ENCODE measurements at regions not wholly inside any gene's neighbourhood (a gene's known extent, or its start where the extent isn't known, plus 50 kb on each side); places are given as distances from the start of the nearest gene placed in this dataset.
A peak's percentile ranks its signal among the peaks of the same experiment; 100 is the strongest.
"Not testable (repeated sequence)": the region's sequence is repeated elsewhere in the genome, so short reads cannot be mapped to it uniquely, and the experiment has no call there.

DNA sequence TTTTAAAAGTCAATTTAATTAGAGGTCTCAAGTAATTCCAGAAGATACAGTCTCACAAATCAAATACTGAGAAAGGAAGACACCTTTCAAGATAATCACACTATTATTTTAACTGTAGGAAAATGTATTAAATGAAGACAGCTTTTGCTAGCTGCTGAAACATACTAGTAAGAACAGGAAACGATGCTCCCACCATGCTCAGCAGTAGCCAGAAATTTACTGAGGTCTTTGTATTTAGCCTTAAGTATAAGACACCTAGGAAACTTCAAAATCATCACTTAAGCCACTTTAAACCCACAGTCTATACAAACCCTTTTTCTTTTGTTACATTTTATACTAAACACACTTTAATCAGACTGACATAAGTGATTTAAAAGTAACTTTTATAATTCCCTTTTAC, 72.7 kb upstream of the NPIPB12 start:
- DNase-seq, result not testable (repeated sequence)

DNA sequence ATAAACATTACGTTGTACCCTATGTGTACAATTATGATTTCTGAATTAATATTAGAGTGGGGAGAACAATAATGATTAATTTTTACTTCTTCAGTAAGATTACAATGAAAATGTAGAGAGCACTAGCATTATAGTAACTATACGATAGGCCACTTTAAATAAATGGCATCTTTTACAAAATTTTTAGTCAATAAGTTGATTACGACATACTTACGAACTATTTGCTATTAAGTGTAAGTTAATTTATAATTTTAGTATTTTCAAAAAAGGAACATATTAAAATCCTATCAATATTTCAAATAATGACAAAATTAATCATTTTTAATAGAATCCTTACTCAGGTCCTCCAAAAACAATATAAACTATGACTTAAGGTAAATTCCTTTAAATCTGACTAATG, 75.6 kb upstream of the NPIPB12 start:
- not testable (repeated sequence) for DNase-seq

DNA sequence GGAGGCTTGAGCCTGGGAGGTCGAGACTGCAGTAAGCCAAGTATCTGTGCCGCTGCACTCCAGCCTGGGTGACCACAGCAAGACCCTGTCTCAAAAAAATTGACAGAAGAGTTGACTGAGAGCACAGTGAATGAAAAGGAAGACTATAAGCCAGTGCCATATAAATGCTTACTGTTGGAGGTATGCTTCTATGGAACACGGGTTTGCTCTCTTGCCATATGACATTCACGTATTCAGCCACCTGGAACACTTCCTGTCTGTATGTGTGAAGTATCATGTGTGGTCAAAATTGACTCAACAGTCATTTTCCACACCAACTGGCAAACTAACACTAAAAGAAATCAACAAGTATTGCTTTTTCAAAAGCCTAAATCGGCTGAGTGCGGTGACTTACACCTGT, 71.1 kb upstream of the SPN start:
- DNase-seq, result not testable (repeated sequence)

DNA sequence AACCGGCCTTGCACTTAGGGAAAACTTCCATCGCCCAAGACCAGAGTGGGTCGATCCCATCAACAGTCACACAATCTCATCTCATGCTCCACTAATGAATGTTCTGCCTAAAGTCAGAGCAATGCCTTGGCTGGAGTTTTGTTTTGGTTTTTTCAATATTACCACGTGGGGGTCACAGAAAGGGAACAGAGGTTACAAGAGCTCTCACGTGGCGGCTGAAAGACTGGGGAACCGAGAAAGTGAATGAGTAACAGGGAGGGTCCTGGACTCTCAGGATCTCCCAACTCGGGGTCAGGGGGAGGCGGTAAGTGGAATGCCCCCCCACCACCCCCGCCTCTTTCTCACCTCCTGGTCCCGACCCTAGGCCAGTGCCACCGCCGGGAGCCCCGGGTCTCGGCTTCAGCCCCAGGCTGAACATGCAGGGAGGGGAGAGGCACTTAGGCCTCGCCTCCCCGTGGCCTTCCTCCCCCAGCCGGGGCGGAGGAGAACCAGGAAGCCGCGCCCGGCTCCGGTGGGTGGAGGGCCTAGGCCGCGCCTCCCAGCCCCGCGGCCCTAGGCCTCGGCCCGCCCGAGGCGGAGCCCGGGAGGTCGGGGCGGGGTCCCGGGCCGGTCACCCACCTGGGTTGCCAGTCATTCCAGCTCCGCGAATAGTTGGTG, 68.7 kb upstream of the SPN start:
- not testable (repeated sequence) for DNase-seq

DNA sequence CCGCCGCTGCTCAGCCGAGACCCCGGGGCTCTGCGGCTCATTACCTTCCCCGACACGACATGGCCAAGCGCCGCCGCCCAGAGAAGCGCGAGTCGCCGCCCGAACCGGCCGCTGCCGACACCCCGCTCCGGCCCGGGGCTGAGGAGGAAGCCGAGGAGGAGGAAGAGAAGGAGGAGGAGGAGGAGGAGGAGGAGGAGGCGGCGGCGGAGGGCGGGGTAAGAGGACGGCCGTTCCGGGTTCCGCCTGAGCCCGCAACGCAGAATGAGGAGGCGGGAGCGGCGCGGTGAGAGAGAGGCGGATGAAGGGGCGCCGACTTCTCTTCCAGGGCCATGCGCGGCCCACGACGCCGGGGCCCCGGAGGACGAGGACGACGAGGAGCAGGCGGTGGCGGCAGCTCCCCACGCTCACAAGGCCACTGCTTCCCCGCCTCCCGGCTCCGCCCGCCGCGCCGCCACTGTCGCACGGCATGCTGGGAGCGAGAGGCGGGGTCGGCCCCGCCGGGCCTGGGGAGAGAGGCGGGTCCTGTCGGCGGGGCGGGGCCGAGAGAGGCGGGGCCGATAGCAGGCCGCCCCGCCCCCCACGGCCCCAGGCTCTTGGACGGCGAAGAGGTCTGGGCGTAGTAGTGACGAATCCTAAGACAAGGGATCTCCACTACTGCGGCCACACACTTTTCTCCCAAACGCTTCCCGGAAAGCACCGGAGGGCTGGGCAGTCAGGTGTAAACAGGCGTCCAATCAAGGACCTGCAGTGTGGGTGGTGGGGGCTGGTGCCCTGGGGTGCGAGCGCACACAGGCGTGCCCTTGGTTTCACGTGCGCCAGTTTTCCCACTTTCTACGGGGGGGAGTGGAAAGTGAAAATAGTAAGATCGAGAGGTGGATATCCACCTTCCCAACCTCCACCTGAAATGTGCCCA, 67.9 kb upstream of the SPN start:
- peak; percentile 71 for DNase-seq

DNA sequence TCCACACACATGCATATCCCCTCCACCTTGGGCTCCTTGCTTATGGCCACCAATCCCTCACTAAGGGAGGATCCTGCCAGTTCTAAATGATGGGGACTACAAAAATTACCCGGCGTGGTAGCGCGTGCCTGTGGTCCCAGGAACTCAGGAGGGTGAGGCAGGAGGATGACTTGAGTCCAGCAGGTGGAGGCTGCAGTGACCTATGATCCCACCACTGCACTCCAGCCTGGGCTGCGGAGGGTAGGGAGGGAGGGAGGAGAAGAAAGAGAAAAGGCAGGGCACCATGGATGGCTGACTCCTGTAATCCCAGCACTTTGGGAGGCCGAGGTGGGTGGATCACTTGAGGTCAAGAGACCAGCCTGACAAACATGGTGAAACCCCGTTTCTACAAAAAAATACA, 66.0 kb upstream of the SPN start:
- not testable (repeated sequence) for DNase-seq

DNA sequence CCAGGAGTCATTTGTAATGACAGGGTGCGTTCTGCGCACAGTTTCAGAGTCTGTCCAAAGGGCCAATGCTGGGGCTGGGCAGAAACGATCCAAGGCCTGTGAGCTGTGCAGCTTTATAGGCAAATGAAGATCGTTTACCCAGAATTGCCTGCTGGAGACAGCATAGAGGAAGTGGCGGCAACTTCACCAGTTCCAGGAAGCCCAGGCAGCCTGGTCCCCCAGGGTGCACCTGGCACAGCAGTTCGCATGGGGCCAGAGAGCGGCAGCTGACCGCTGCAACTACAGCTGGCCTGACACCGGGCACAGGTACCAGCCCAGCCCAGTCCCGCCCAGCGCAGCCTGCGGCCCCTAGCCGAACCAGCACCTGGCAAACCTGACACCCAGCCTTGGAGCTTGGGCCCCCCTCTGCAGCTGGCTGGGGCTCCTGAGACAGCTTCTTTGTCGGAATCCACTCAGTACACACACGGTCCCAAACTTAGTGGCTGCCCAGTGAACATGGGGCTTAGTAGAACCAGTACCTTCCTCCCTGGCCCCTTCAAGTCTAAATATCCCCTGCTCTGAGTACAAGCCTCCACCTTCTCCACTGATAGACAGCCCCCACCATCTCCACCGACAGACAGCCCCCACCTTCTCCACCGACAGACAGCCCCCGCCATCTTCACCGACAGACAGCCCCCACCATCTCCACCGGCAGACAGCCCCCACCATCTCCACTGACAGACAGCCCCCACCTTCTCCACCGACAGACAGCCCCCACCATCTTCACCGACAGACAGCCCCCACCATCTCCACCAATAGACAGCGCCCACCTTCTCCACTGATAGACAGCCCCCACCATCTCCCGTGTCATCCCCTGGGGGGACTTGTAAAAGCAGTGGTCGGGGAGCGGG, 62.7 kb upstream of the SPN start:
- not testable (repeated sequence) for DNase-seq

DNA sequence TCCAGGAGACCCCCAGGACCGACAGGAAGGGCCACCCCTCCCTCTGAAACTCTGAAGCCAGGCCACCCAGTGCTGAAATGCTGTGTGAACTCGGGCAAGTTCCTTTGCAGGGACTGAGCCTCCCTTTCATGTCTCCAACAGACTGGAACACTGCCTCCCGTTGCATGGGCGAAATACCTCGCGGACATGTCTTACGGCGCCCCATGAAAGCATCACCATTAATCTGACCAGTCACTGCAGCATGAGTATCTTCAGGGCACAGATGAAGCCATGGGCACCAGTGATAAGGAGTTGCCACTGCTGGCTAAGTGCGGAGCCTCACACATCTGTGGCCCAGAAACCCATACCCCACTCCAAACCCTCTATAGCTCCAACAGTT, 60.8 kb upstream of the SPN start:
- DNase-seq, result not testable (repeated sequence)

DNA sequence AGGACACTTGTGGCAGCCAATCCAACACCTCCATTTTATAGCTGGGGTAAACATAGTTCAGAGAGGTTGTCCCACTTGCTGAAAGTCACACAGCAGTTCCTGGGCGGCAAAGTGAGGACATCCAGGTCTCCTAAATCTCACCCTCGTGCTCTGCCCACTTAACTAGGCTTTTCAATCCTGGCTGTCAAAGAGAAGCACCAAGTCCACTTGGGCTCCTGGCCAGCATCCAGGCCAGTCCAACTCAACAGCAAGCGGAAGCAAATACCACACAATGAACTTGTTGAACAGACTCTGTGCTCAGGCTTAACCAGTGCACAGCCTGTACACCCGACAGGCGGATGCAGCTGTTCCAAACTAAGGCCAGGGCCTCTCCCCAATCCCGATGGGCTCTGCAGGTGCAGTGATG, 60.4 kb upstream of the SPN start:
- not testable (repeated sequence) for DNase-seq

DNA sequence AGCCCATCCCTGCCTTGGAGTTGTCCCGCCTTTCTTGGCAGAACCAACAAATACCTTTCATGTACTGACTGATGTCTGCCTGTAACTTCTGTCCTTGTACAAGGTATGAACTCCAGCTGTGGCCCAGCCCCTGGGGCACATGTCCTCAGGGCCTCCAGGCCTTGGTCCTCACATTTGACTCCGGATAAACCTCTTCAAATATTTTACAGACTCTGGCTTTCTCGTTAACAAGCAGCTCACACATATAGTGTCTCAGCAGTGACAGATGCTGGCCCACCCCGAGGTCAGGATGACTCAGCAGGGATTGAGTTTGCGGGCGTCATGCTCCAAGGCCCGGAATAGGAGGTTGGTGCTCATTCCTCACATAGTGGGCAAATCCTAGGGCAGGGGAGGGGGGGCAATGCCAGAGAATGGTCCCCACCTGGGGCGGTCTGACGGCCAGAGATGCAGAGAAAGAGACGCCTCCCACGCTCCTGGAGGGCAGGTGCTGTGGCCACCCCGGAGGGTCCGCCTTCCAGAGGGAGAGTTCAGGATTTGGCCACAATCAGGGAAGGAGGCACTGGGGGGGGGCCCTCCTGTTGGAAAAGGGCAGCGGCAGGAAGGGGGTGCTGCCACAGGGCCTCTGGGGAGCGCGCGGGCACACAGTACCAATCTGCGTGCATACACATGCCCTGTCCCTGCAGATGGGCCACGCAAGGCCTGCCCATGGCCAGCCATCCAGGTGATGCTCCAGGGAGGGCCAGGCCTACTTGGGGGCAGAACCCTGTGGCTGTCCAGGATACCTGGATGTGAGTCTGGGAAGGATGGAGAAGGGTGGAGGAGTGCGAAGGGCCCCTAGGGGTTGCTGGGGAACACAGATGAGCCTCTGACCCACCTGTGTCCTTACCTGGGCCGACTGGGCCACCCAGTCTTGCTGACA, 58.2 kb upstream of the SPN start:
- DNase-seq, result peak; percentile 67

DNA sequence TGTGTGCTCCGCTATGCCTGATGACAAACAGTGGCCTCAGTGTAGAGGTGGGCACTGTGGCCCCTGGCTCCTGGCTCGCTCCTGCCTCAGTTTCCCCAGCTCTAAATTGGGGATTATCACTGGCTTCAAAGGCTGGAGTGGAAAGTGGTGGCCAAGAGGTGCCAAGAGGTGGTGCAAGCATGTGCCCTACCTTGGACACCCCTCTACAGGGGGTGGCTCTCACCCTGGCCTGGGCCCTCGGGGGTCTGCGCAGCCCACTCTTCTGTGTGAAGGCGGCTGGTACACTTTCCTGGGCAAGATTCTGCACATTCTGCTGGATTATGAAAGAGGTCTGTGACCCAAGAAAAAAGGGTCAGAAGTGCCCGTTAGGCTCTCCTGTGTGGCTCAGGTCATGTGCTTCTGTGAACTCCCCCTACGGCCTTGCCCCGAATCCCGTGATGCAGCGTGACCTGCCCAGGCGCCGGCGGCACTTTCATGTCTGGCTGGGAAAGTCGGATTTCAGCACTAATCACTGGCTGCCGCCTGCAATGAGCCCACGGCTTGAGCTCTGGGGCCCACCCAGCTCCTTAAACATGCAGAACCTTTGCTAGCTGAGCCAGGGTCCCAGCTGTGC, 57.3 kb upstream of the SPN start:
- not testable (repeated sequence) for DNase-seq

DNA sequence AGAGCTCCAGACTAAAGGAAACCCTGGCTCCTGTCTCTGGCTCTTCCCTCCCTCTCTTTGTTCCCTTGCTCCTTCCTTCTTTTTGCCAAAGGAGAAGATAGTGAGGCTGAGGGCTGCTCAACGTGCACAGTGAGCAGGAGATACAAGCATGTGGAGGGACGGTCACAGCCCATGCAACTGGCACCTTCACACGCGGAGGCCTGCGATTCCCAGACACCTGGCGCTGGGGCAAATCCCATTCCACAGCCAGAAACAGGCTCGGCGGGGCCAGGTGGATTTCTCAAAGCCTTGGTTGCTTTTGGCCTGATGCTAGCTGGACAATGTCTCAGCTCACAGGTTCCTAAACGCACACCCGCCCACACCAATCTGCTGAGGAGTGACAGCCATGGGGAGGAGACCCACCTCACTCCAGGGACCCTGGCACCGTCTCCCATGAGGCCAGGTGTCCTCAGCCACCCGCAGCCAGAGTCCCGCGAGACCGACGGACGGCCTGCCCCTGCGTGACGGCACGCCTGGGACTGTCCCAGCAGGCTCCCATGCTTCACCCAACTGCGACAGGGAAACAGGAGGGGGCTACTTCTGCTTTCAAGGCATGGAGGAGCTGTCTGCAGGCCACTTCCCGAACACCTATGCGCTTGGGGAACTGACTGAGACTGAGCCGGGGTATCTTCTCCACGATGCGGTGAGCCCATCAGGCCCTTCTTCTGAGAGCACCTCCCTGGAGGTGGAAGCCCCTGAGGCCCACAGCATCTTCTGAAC, 56.2 kb upstream of the SPN start:
- not testable (repeated sequence) for DNase-seq

DNA sequence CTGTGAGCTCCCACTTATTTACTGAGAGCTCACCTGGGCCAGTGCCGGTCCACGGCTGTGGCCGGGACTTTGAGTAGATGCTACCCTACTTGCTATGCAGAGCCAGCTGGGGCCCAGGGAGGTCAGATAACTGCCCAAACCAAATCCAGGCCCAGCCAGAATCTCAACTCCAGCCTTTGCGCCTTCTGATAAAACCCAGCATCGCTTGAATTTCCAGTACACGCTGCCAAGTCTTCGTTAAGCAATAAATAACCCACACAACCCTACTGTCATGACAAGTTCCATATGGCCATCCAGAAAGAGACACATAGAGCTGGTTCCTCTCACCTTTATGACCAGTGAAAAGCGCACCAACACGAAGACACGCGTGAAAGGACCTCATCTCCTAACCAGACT, 55.6 kb upstream of the SPN start:
- not testable (repeated sequence) for DNase-seq

DNA sequence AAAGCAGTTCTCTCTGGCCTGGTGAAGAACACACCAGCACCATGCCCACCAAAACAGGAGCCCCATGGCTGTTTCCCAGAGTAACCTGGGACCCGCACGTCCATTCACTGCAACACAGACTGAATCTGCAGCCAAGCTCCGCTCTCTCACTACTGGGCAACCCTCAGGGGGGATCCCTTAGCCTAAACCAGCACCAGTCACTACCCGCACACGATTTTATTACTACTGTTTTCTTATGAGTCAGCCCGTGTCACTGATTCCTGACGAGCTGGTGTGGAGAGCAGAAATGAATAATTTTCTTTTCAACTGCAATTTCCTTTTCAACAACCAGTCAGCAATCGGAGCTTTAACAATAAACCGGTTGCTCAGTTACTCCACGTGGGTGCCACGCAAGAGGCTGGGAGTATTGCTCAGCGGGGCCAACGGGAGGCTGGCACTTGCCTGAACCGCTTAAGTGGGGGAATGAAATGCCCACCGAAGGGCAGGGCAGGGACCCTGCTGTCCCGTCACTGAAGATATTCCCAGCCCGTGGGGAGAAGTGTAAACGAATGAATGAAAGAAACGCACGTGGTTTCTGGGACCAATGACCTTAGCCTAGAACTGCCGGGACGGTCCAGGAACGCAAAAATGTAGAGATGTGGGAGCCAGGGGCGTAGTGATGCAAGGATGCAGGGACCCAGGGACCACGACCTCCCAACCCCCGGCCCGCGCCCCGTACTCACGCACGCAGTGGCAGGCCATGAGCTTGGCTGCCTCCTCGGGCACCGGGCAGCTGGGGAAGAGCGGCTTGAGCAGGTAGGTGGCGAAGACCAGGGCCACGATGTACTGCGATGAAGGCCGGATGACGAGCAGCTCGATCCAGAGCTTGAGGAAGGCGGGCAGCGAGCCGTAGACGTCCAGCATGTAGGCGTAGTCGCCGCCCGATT, 50.4 kb upstream of the SPN start:
- DNase-seq, result not testable (repeated sequence)
